ENCODE measurements at regions not wholly inside any gene's neighbourhood (a gene's known extent, or its start where the extent isn't known, plus 50 kb on each side); places are given as distances from the start of the nearest gene placed in this dataset.

GRCh38 chr9:119114681-119115080 lies 254.6 kb downstream of the BRINP1 start:
- DNase-seq (ENCODE audit: low read depth in 2 of 3, low spot score in 2 of 3) = no peak

Measured in hematopoietic multipotent progenitor cell (in vitro differentiated cells).